ENCODE measurements at regions not wholly inside any gene's neighbourhood (a gene's known extent, or its start where the extent isn't known, plus 50 kb on each side); places are given as distances from the start of the nearest gene placed in this dataset.

DNA sequence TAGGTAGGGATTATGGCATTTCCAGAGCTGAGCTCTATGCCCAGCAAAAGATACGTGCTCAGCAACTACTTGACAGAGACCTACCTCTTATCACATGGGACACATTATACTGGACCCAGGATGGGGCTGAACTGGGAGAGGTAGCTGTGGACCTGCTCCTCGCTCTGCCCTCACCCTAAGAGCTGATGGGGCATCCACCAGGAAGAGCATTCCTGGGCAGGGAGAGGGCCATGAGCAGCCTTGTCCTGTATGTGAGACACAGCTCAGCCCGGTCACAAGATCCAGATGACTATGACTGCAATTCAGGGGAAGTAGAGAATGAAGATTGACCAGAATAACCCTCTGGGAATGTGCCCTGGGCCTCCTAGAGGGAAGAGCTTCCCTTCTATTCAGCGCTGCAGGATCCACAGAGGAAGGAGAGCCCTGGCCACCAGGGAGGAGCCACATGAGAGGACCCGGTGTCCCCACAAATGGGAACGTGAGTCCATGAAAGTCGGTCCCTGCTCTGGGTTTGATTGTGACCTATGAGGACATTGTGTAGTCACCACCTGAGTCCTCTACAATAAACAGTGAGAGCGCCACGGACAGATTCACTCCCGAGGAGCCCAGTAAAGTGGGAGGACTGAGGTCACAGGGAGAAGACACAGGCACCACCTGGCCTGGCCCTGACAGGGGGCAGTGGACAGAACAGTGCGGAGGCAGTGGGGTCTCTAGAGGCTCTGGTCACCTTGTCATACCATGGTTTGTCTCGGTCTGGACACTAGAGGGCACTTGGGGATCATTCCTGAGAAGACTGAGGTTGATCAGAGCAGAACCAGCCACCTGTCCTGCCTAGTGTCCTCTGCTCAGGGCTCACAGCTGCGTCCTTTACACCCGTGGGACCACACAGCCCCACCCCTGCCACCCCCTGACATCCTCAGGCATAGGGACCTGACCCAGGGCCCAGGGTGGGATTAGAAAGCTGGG, 99.5 kb downstream of the ZNF280B start:
- no peaks in the 10 kb centered on the region for H3K4me1 ChIP-seq (ENCODE audit: control insufficient read depth, low read depth, low read length)
- no peak overlapping the region for H3K56ac ChIP-seq (ENCODE audit: low read length)
- H2BK15ac ChIP-seq (replicated peaks; ENCODE audit: low read depth): no peak overlapping the region
- no peaks in the 10 kb centered on the region for H3K36me3 ChIP-seq (ENCODE audit: control insufficient read depth, insufficient read depth, low read length)
- H4K5ac ChIP-seq (ENCODE audit: low read length): no peak overlapping the region
- peak; percentile 57 for DNase-seq
- no peak overlapping the region for H2BK120ac ChIP-seq (ENCODE audit: low read depth, low read length)
- no peak overlapping the region for H3K4ac ChIP-seq (ENCODE audit: low read depth, low read length)
- no peaks in the 10 kb centered on the region for H3K79me2 ChIP-seq (ENCODE audit: control insufficient read depth, insufficient read depth, low read length)
- H3K18ac ChIP-seq (ENCODE audit: low read length): no peak overlapping the region
- no peak overlapping the region for H2AK5ac ChIP-seq (ENCODE audit: low read length)
- no peak overlapping the region for H4K8ac ChIP-seq (ENCODE audit: low read depth, low read length)
- H3K9ac ChIP-seq (ENCODE audit: low read length): no peak overlapping the region
- no CpG with 5 or more reads among the region's 14 CpGs for whole genome bisulfite sequencing (ENCODE audit: extremely low coverage, insufficient coverage, low lambda C conversion rate)
- H3K4me3 ChIP-seq (ENCODE audit: low read length): no peak overlapping the region
- no peak overlapping the region for H3K23ac ChIP-seq (ENCODE audit: low read length)
- H3K4me2 ChIP-seq (ENCODE audit: low read length): no peak overlapping the region
- H3K79me1 ChIP-seq (ENCODE audit: low read length): no peaks in the 10 kb centered on the region
- no peaks in the 10 kb centered on the region for H3K27me3 ChIP-seq (ENCODE audit: insufficient read depth, low read length, poor library complexity)
- no peak overlapping the region for H3K27ac ChIP-seq (ENCODE audit: low read depth, low read length)
- H2BK5ac ChIP-seq (ENCODE audit: low read length): no peak overlapping the region

DNA sequence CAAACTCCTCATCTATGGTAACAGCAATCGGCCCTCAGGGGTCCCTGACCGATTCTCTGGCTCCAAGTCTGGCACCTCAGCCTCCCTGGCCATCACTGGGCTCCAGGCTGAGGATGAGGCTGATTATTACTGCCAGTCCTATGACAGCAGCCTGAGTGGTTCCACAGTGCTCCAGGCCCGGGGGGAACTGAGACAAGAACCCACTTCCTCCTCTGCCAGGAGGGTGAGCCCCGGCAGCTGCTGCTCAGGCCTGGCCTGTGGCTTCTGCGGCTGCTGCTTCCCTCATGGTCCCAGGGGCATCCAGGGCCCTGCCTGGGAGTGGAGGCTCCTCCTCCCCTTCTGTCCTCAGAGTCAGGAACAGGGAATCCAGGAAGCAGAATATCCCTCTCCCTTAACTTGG, 98.4 kb downstream of the ZNF280B start:
- Histone ChIP-seq H3K23ac (ENCODE audit: low read length) (no peak overlapping the region), H3K9ac (ENCODE audit: low read length) (no peak overlapping the region), H4K5ac (ENCODE audit: low read length) (no peak overlapping the region), H3K4me1 (ENCODE audit: control insufficient read depth, low read depth, low read length) (no peaks in the 10 kb centered on the region), H3K56ac (ENCODE audit: low read length) (no peak overlapping the region), H3K36me3 (ENCODE audit: control insufficient read depth, insufficient read depth, low read length) (no peaks in the 10 kb centered on the region), H3K79me2 (ENCODE audit: control insufficient read depth, insufficient read depth, low read length) (no peaks in the 10 kb centered on the region), H3K4me2 (ENCODE audit: low read length) (no peak overlapping the region), H3K18ac (ENCODE audit: low read length) (no peak overlapping the region), H3K79me1 (ENCODE audit: low read length) (no peaks in the 10 kb centered on the region), H3K27ac (ENCODE audit: low read depth, low read length) (no peak overlapping the region), H2BK5ac (ENCODE audit: low read length) (no peak overlapping the region), H4K8ac (ENCODE audit: low read depth, low read length) (no peak overlapping the region), H3K4ac (ENCODE audit: low read depth, low read length) (no peak overlapping the region), H3K4me3 (ENCODE audit: low read length) (no peak overlapping the region), H2AK5ac (ENCODE audit: low read length) (no peak overlapping the region), H3K27me3 (ENCODE audit: insufficient read depth, low read length, poor library complexity) (no peaks in the 10 kb centered on the region), H2BK15ac (replicated peaks; ENCODE audit: low read depth) (no peak overlapping the region), H2BK120ac (ENCODE audit: low read depth, low read length) (no peak overlapping the region)
- no CpG with 5 or more reads among the region's 5 CpGs for WGBS (ENCODE audit: extremely low coverage, insufficient coverage, low lambda C conversion rate)
- no peak for DNase-seq

DNA sequence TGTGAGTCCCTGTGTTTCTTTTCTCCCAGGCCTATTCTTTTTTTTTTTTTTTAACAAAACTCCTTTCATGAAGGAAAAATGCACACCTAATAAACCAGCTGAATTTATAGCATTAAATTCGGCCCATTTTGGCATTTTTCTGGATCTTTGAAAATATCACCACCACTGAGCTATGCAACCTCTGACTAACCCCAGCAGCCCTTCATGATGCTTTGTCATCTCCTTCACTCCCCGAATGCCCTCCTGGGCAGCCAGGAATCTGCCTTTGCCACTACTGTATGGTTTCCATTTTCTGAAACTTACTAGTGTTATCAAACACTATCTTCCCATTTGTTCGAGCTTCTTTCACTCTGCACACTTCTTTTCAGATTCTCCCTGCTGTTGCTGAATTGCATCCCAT, 97.9 kb downstream of the ZNF280B start:
- Histone ChIP-seq H3K36me3 (ENCODE audit: control insufficient read depth, insufficient read depth, low read length) (no peaks in the 10 kb centered on the region), H3K27ac (ENCODE audit: low read depth, low read length) (no peak overlapping the region), H4K8ac (ENCODE audit: low read depth, low read length) (no peak overlapping the region), H3K18ac (ENCODE audit: low read length) (no peak overlapping the region), H3K27me3 (ENCODE audit: insufficient read depth, low read length, poor library complexity) (no peaks in the 10 kb centered on the region), H2BK15ac (replicated peaks; ENCODE audit: low read depth) (no peak overlapping the region), H3K4ac (ENCODE audit: low read depth, low read length) (no peak overlapping the region), H3K79me1 (ENCODE audit: low read length) (no peaks in the 10 kb centered on the region), H3K4me3 (ENCODE audit: low read length) (no peak overlapping the region), H3K4me1 (ENCODE audit: control insufficient read depth, low read depth, low read length) (no peaks in the 10 kb centered on the region), H4K5ac (ENCODE audit: low read length) (no peak overlapping the region), H2BK120ac (ENCODE audit: low read depth, low read length) (no peak overlapping the region), H3K79me2 (ENCODE audit: control insufficient read depth, insufficient read depth, low read length) (no peaks in the 10 kb centered on the region), H3K9ac (ENCODE audit: low read length) (no peak overlapping the region), H3K4me2 (ENCODE audit: low read length) (no peak overlapping the region), H3K23ac (ENCODE audit: low read length) (no peak overlapping the region), H3K56ac (ENCODE audit: low read length) (no peak overlapping the region), H2BK5ac (ENCODE audit: low read length) (no peak overlapping the region), H2AK5ac (ENCODE audit: low read length) (no peak overlapping the region)
- WGBS (ENCODE audit: extremely low coverage, insufficient coverage, low lambda C conversion rate): no CpG with 5 or more reads among the region's 3 CpGs
- no peak for DNase-seq

DNA sequence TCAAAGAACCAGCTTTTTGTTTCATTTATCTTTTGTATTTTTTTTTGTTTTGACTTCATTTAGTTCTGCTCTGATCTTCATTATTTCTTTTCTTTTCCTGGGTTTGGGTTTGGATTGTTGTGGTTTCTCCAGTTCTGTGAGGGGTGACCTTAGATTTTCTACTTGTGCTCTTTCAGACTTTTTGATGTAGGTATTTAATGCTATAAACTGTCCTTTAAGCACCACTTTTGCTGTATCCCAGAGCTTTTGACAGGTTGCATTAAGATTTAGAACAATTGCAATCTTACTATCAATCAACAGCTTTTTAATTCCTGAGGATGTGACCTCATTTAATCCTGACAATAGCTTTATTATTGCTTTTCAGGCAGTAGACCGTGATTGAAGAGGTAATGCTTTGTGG, 94.3 kb downstream of the ZNF280B start:
- no peak overlapping the region for H3K4ac ChIP-seq (ENCODE audit: low read depth, low read length)
- no peaks in the 10 kb centered on the region for H3K79me1 ChIP-seq (ENCODE audit: low read length)
- no peak overlapping the region for H3K4me2 ChIP-seq (ENCODE audit: low read length)
- H2BK15ac ChIP-seq (replicated peaks; ENCODE audit: low read depth): no peak overlapping the region
- no peak overlapping the region for H3K4me3 ChIP-seq (ENCODE audit: low read length)
- no peak overlapping the region for H3K23ac ChIP-seq (ENCODE audit: low read length)
- H3K79me2 ChIP-seq (ENCODE audit: control insufficient read depth, insufficient read depth, low read length): no peaks in the 10 kb centered on the region
- H4K5ac ChIP-seq (ENCODE audit: low read length): no peak overlapping the region
- no peak overlapping the region for H3K56ac ChIP-seq (ENCODE audit: low read length)
- no peaks in the 10 kb centered on the region for H3K27me3 ChIP-seq (ENCODE audit: insufficient read depth, low read length, poor library complexity)
- no peak overlapping the region for H3K9ac ChIP-seq (ENCODE audit: low read length)
- no peak overlapping the region for H3K18ac ChIP-seq (ENCODE audit: low read length)
- no peak overlapping the region for H3K27ac ChIP-seq (ENCODE audit: low read depth, low read length)
- no peak overlapping the region for H2BK120ac ChIP-seq (ENCODE audit: low read depth, low read length)
- no CpG with 5 or more reads among the region's 1 CpG for WGBS (ENCODE audit: extremely low coverage, insufficient coverage, low lambda C conversion rate)
- no peak overlapping the region for H4K8ac ChIP-seq (ENCODE audit: low read depth, low read length)
- H3K4me1 ChIP-seq (ENCODE audit: control insufficient read depth, low read depth, low read length): no peaks in the 10 kb centered on the region
- H2BK5ac ChIP-seq (ENCODE audit: low read length): no peak overlapping the region
- DNase-seq: no peak
- no peak overlapping the region for H2AK5ac ChIP-seq (ENCODE audit: low read length)
- H3K36me3 ChIP-seq (ENCODE audit: control insufficient read depth, insufficient read depth, low read length): no peaks in the 10 kb centered on the region

DNA sequence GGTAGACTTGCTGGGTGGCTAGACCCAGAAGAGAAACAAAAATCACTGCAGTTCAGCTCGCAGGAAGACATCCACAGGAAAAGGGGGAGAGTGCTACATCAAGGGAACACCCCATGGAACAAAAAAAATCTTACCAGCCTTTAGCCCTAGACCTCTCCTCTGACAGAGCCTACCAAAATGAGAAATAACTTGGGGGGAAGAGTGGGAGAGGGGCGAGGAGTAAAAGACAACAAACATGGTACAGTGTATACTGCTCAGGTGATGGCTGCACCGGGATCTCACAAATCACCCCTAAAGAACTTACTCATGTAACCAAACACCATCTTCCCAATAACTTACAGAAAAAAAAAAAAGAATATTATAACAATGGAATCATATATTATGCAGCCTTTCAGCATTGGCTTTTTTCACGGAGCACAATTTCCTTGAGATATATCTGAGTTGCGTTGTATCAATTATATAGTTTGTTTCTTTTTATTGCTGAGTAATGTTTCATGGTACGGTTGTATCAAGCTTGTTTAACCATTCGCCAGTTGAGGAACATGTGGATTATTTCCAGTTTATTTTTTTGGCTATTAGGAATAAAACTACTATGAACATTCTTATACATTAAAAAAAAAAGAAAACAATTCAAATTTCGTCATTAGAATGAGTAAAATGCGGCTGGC, 90.9 kb downstream of the ZNF280B start:
- no peak overlapping the region for H4K8ac ChIP-seq (ENCODE audit: low read depth, low read length)
- H3K56ac ChIP-seq (ENCODE audit: low read length): no peak overlapping the region
- H3K4me1 ChIP-seq (ENCODE audit: control insufficient read depth, low read depth, low read length): no peaks in the 10 kb centered on the region
- H2BK5ac ChIP-seq (ENCODE audit: low read length): no peak overlapping the region
- H3K36me3 ChIP-seq (ENCODE audit: control insufficient read depth, insufficient read depth, low read length): no peaks in the 10 kb centered on the region
- H2AK5ac ChIP-seq (ENCODE audit: low read length): no peak overlapping the region
- no CpG with 5 or more reads among the region's 9 CpGs for WGBS (ENCODE audit: extremely low coverage, insufficient coverage, low lambda C conversion rate)
- no peak overlapping the region for H2BK15ac ChIP-seq (replicated peaks; ENCODE audit: low read depth)
- H3K27me3 ChIP-seq (ENCODE audit: insufficient read depth, low read length, poor library complexity): peaks cover 8% of the 10 kb centered on the region
- H2BK120ac ChIP-seq (ENCODE audit: low read depth, low read length): no peak overlapping the region
- no peak overlapping the region for H3K27ac ChIP-seq (ENCODE audit: low read depth, low read length)
- no peaks in the 10 kb centered on the region for H3K79me2 ChIP-seq (ENCODE audit: control insufficient read depth, insufficient read depth, low read length)
- H4K5ac ChIP-seq (ENCODE audit: low read length): no peak overlapping the region
- H3K79me1 ChIP-seq (ENCODE audit: low read length): no peaks in the 10 kb centered on the region
- H3K18ac ChIP-seq (ENCODE audit: low read length): no peak overlapping the region
- H3K4me2 ChIP-seq (ENCODE audit: low read length): no peak overlapping the region
- H3K4me3 ChIP-seq (ENCODE audit: low read length): no peak overlapping the region
- no peak overlapping the region for H3K23ac ChIP-seq (ENCODE audit: low read length)
- H3K4ac ChIP-seq (ENCODE audit: low read depth, low read length): no peak overlapping the region
- H3K9ac ChIP-seq (ENCODE audit: low read length): no peak overlapping the region
- no peak for DNase-seq
